CD4-positive, alpha-beta T cell treated with Interleukin-12 subunit alpha and Interleukin-12 subunit beta, for 1 hour (primary cell): ENCODE measurements at regions not wholly inside any gene's neighbourhood (a gene's known extent, or its start where the extent isn't known, plus 50 kb on each side); places are given as distances from the start of the nearest gene placed in this dataset.
"Not testable (repeated sequence)": the region's sequence is repeated elsewhere in the genome, so short reads cannot be mapped to it uniquely, and the experiment has no call there.

Experiments
- DNase-seq: peaks from one replicate; pipeline ENCODE4 v3.0.0-alpha.2; 2020

- no peak for DNase-seq
These were observed 172.2 kb downstream of the SUCLG1 start for GRCh38 chr2:84286878-84287277.

- DNase-seq, result no peak
These were observed 173.9 kb downstream of the SUCLG1 start for GRCh38 chr2:84285056-84285747.

- DNase-seq, result no peak
These were observed 175.6 kb downstream of the SUCLG1 start for GRCh38 chr2:84283506-84283905.

- no peak for DNase-seq
These were observed 177.6 kb downstream of the SUCLG1 start for GRCh38 chr2:84281510-84281909.

- DNase-seq, result no peak
These were observed 178.2 kb downstream of the SUCLG1 start for GRCh38 chr2:84280873-84281272.

- no peak for DNase-seq
These were observed 180.7 kb downstream of the SUCLG1 start for GRCh38 chr2:84278386-84278785.

GRCh38 chr2:84276590-84277255 is 182.4 kb downstream of the SUCLG1 start:
- no peak for DNase-seq

- DNase-seq, result no peak
These were observed 185.7 kb downstream of the SUCLG1 start for GRCh38 chr2:84273406-84273805.

- DNase-seq, result no peak
These were observed 187.1 kb downstream of the SUCLG1 start for GRCh38 chr2:84271977-84272376.

GRCh38 chr2:84257831-84258230 is 201.2 kb downstream of the SUCLG1 start:
- no peak for DNase-seq

GRCh38 chr2:84251651-84252302 is 207.3 kb downstream of the SUCLG1 start:
- DNase-seq, result no peak

- no peak for DNase-seq
These were observed 209.9 kb downstream of the SUCLG1 start for GRCh38 chr2:84249140-84249539.

- no peak for DNase-seq
These were observed 211.5 kb downstream of the SUCLG1 start for GRCh38 chr2:84247532-84247931.

- DNase-seq, result no peak
These were observed 215.0 kb downstream of the SUCLG1 start for GRCh38 chr2:84243788-84244733.

- DNase-seq, result no peak
These were observed 220.2 kb downstream of the SUCLG1 start for GRCh38 chr2:84238907-84239306.

- no peak for DNase-seq
These were observed 222.8 kb downstream of the SUCLG1 start for GRCh38 chr2:84236288-84236687.

GRCh38 chr2:84234103-84234502 is 225.0 kb downstream of the SUCLG1 start:
- no peak for DNase-seq

GRCh38 chr2:84231478-84231877 is 227.6 kb downstream of the SUCLG1 start:
- no peak for DNase-seq

GRCh38 chr2:84224121-84224520 is 235.0 kb downstream of the SUCLG1 start:
- DNase-seq, result no peak

GRCh38 chr2:84223191-84223590 is 235.9 kb downstream of the SUCLG1 start:
- no peak for DNase-seq

GRCh38 chr2:84221102-84221501 is 238.0 kb downstream of the SUCLG1 start:
- not testable (repeated sequence) for DNase-seq

- no peak for DNase-seq
These were observed 241.6 kb downstream of the SUCLG1 start for GRCh38 chr2:84217456-84217855.

GRCh38 chr2:84214455-84214854 is 244.6 kb downstream of the SUCLG1 start:
- DNase-seq, result no peak
